ENCODE measurements at regions not wholly inside any gene's neighbourhood (a gene's known extent, or its start where the extent isn't known, plus 50 kb on each side); places are given as distances from the start of the nearest gene placed in this dataset.

GRCh38 chr9:129336601-129337331 lies 158.7 kb upstream of the IER5L start:
- TF ChIP-seq CTCF (IDR thresholded peaks at IDR 0.05; ENCODE audit: low read depth, low read length, poor library complexity, severe bottlenecking) = no peak
- TF ChIP-seq EZH2phosphoT487 (IDR thresholded peaks at IDR 0.05; ENCODE audit: borderline replicate concordance, low read length) = no peak

All from DOHH2 (cell line).